HG02981 (cell line): ENCODE measurements at regions not wholly inside any gene's neighbourhood (a gene's known extent, or its start where the extent isn't known, plus 50 kb on each side); places are given as distances from the start of the nearest gene placed in this dataset.

Experiments
- ATAC-seq: cut with Tn5 transposase; IDR thresholded peaks from one replicate; pipeline ENCODE4 v1.9.1; 2021; ENCODE audit warnings: mild to moderate bottlenecking, moderate library complexity; ENCODE audit not compliant: unreplicated experiment

DNA sequence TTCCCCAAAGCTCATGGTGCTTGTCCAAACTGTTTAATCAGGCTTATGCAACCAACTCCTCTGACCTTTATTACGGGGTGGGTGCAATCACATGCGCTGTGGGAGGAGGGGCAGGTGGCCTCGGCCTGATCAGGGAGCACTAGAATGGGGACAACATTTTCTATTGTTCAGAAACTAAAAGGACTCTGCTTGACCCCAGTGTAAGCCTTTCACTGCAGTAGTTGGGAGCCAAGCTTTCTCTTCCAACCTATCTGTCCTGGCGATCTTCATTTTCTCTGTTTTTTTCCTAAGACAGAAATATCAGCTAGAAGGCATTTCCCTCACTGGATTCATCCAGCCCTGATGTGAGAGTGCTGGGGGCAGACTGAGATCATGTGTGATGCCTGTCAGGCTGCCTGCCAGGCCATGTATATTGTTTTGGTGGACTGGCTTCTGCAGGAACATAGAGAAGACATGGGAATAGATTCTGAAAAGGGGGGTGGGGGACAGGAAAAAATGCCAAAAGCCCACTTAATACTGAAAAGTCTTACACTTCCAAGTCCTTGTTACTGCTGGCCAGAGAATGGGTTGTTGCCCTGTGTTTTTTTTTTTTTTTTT is 627.0 kb upstream of the TBL1XR1 start:
- no peak for ATAC-seq

DNA sequence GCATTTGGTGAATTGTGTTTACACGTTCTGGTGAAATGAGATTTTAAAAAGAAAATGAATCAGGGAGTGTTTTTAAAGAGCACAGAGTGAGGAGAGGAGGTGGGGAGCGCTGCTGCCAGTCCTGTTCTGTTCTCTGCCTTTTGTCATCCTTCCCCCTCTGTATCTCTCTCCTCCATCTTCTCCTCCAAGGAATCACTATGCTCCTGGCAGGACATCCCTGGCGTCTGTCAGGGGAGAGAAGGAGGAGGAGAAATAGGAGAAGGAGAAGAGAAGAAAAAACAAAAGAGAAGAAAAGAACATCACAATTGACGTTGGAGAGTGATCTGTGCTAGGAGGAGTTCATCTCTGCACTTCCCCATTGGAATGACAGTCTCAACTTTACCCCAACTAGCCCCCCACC is 627.6 kb upstream of the TBL1XR1 start:
- no peak for ATAC-seq

GRCh38 chr3:177826253-177826652 is 629.0 kb upstream of the TBL1XR1 start:
- no peak for ATAC-seq

- ATAC-seq: peak; percentile 80
Observed at GRCh38 chr3:177827511-177828207, 630.4 kb upstream of the TBL1XR1 start.

- ATAC-seq: no peak
Observed at GRCh38 chr3:177828208-177828565, 630.9 kb upstream of the TBL1XR1 start.

DNA sequence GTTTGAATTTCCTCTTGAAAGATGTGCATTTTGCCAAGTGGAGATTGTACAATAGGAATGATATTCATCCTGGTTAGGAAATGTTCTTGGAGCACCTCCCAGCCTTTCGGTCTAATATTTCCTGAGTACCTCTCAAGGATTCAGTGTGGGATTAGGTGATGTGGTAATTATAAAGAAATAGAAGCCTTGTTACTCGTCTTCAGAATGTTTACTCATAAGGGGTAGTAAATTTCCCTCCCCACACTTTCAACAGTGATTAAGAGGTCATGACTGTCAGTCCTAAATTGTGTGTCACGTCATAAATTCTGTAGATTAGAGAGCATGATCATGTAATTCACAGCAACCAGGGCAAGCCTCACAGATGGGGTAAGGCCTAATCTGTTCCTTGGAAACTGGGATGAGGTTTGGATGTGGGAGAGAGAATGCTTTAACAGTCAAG is 633.1 kb upstream of the TBL1XR1 start:
- no peak for ATAC-seq

DNA sequence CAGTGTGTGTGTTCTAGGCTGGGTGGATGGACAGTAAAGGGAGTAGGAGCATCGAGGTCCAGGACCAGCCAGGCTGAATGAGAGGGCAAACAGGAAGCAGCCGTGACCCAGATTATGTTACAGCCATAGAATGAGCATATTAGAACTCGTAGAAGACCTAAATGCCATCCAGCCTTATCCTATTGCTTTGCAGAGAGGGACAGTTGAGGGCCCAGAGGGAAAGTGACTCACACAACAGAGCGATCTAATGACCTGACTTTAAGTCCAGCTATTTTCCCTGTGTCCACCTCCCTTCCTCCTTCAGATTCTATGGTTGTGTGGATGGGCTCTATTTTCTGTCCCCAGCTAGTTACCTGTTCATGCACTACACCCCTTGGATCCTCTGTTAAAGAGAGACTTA is 634.1 kb upstream of the TBL1XR1 start:
- ATAC-seq: no peak

GRCh38 chr3:177832880-177833279 is 635.6 kb upstream of the TBL1XR1 start:
- ATAC-seq: no peak

DNA sequence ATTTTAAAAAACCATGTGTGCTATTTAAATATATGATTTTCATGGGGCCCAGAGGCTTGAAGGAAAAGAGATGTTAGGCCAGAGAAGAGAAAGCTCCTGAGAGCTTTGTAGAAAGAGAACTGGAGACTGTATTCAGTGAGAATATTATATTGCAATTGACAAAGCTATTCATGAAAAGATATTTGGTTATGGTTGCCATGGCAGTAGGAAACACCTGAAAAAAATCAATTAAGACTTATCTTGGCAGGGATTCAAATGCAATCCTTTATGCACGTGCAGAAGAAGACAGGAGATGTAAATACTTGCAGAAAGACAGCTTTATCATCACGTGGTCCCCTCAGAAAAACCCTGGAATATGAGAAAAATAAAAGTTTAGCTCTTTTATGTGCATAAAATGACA is 636.0 kb upstream of the TBL1XR1 start:
- no peak for ATAC-seq

DNA sequence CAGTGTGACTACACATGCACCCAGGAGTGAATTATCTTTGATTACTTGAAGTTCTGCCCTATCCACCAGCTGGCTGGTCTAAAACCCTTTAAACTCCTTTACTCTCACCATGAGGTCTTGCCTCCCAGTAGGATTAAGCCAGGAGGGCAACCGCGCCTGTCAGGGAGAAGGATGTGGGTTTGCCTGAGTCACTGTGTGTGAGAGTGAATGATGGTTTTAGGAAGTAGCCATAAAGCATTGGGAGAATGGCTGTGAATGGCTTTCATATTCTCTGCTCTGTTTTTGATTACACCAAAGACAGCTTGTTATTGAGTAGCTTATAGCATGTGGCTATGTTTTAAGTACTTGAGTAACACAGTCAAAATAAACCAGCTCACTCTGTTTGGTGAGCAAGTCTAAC is 637.7 kb upstream of the TBL1XR1 start:
- no peak for ATAC-seq

DNA sequence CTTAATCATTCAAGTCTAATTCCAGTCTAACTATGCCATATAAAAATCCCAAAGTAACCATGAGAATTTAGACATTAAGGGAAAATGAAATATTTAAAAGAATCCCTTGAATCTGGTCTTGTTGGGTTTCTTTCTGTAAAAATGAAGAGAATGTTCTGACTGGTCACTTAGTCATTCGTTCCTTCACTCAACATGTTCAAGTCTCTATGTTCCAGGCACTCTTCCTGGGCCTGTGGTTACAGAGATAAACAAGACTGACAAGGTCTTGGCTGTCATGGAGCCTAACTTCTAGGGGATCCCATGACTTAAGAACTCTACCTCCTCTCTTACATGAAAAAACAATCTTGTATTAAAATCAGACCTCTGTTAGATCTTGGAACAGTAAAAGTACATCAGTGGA is 638.6 kb upstream of the TBL1XR1 start:
- ATAC-seq: no peak

GRCh38 chr3:177836671-177837070 is 639.4 kb upstream of the TBL1XR1 start:
- no peak for ATAC-seq

GRCh38 chr3:177837951-177838655 is 640.8 kb upstream of the TBL1XR1 start:
- ATAC-seq: no peak

- no peak for ATAC-seq
Observed at GRCh38 chr3:177838766-177839350, 641.6 kb upstream of the TBL1XR1 start.

DNA sequence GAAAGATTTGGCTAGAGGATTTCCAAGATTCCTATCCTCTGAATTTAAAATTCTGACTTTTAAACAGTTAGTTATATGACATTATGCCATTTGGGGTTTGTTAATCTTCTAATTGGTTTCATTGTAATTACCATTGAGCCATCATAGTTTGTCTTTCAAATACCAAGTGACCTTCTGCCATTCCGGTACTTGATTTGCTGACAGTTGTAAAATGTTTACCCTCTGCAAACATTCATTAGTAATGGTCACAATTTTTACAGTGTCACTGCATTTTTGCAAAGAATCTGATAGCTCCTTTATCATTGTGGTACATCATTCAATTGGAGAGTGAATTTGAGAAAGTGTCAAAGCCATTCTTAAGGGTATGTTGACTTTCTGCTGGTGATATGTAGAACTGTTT is 645.0 kb upstream of the TBL1XR1 start:
- no peak for ATAC-seq

- ATAC-seq: no peak
Observed at GRCh38 chr3:177842743-177843734, 645.8 kb upstream of the TBL1XR1 start.

DNA sequence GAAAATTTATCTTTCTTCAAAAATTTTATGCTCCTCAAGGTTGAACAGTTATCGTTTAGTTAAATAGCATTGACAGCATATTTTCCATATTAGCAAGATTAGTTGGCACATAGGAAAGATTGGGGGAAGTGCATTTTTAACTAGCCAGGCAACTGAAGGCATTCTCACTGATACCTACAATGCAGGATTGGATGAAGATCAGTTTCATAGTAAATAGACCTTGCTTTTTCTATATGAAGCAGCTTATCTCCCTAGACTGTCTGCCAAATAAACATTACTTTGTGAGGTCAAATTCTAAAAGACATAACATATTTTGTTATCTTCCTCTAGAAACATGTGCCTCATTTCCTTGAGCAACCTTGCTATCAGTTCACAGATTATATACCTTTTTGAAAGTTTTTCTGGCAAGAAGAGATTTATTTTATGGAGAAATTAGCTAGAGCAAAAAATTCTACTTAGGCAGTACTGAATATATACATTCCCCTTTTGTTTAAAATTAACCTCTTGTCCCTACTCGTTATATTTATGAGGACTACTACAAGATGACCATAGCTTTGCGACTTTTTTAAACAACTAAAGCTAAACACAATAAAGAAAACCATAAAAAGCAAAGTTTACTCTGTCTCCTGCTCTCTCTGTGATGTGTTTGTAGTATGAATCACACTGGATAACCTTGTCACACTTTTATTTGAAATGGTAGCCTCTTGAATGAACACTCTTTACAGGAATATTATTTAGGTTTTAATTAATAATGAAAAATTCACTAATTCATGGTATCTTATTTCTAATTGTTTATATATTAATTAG is 654.9 kb upstream of the TBL1XR1 start:
- ATAC-seq: no peak

DNA sequence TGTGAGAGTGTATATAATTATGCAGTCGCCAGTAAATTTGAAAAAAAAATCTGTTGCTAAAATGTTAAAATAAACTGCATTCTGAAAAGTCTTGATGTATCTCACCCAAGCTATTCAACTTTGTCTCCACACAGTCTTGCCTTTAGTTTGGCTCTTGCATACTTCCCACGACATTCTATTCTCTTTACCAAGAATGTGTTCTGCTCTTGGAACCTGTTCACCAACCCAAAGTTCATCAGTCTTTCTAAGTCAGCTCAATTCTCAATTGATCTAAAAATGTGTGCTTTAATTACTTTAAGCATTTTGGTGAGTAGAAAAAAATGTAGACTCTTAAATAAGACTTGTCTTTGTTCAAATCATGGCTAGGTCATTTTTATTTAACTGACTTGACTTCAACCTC is 657.7 kb upstream of the TBL1XR1 start:
- ATAC-seq: no peak

GRCh38 chr3:177860184-177860583 is 662.9 kb upstream of the TBL1XR1 start:
- ATAC-seq: no peak

- no peak for ATAC-seq
Observed at GRCh38 chr3:177862962-177863491, 665.7 kb upstream of the TBL1XR1 start.
